OCI-LY7 (cell line): ENCODE measurements at regions not wholly inside any gene's neighbourhood (a gene's known extent, or its start where the extent isn't known, plus 50 kb on each side); places are given as distances from the start of the nearest gene placed in this dataset.
"Not testable (repeated sequence)": the region's sequence is repeated elsewhere in the genome, so short reads cannot be mapped to it uniquely, and the experiment has no call there.

ENCODE experiments used
- BruUV-seq: library from RNA; stranded (reverse); fragments of 400-500 nt; replicated peaks from 2 replicates; lab custom pipeline; 2021; lab: Mats Ljungman, UMichigan
- CTCF ChIA-PET: fragments of 300-600 bp; sonication (Branson Sonifier 250); formaldehyde crosslinking; loops from one replicate; lab custom pipeline; 2022; ENCODE audit warnings: antibody characterized with exemption; ENCODE audit not compliant: unreplicated experiment; lab: Charles Lee
- POLR2A ChIA-PET: fragments of 300-600 bp; sonication (Branson Sonifier 250); formaldehyde crosslinking; loops from one replicate; lab custom pipeline; 2022; ENCODE audit warnings: antibody characterized with exemption; lab: Charles Lee
- DNase-seq: peaks from one replicate; pipeline ENCODE4 v3.0.0-alpha.2; 2015; ENCODE audit warnings: low spot score
- H2AFZ ChIP-seq: fragments of 200-600 bp; sonication (generic), shearing (Covaris generic); 2 replicates; pipeline ENCODE4 v1.6.1; 2014; ENCODE audit warnings: mild to moderate bottlenecking, antibody characterized with exemption, low read length, moderate library complexity
- H3K27ac ChIP-seq: fragments of 200-600 bp; sonication (generic); 2 replicates; pipeline ENCODE4 v1.5.1; 2014; ENCODE audit warnings: mixed run types, low read depth, mild to moderate bottlenecking, moderate library complexity, low read length, inconsistent platforms; ENCODE audit not compliant: poor library complexity, severe bottlenecking
- H3K36me3 ChIP-seq: fragments of 200-600 bp; sonication (generic); 2 replicates; pipeline ENCODE4 v1.6.1; 2014; ENCODE audit warnings: mild to moderate bottlenecking, antibody characterized with exemption, low read length, moderate library complexity, mixed read lengths; ENCODE audit not compliant: insufficient read depth
- H3K4me1 ChIP-seq: fragments of 200-600 bp; sonication (generic); 2 replicates; pipeline ENCODE4 v1.5.1; 2014; ENCODE audit warnings: mild to moderate bottlenecking, low read length; ENCODE audit not compliant: insufficient read depth, poor library complexity, severe bottlenecking
- H3K4me2 ChIP-seq: fragments of 200-600 bp; sonication (generic); 2 replicates; pipeline ENCODE4 v1.6.1; 2014; ENCODE audit warnings: mild to moderate bottlenecking, low read length
- H3K4me3 ChIP-seq: fragments of 200-600 bp; sonication (generic); 2 replicates; pipeline ENCODE4 v1.5.1; 2014; ENCODE audit warnings: mild to moderate bottlenecking, low read depth, low read length; ENCODE audit not compliant: poor library complexity, severe bottlenecking
- H3K79me2 ChIP-seq: fragments of 200-600 bp; sonication (generic); 2 replicates; pipeline ENCODE4 v1.6.1; 2016; ENCODE audit warnings: low read depth, mild to moderate bottlenecking, low read length, moderate library complexity, mixed read lengths; ENCODE audit not compliant: insufficient read depth
- H3K9me2 ChIP-seq: fragments of 200-600 bp; sonication (generic); 2 replicates; pipeline ENCODE4 v1.6.1; 2016; ENCODE audit warnings: mild to moderate bottlenecking, low read length, mixed read lengths; ENCODE audit not compliant: insufficient read depth
- H3K9me3 ChIP-seq: fragments of 200-600 bp; sonication (generic); 2 replicates; pipeline ENCODE4 v1.6.1; 2014; ENCODE audit warnings: mild to moderate bottlenecking, mixed run types, low read length, mixed read lengths
- H4K20me1 ChIP-seq: fragments of 200-600 bp; sonication (generic); 2 replicates; pipeline ENCODE4 v1.6.1; 2014; ENCODE audit warnings: mild to moderate bottlenecking, antibody characterized with exemption, low read length, moderate library complexity, mixed read lengths; ENCODE audit not compliant: insufficient read depth
- CTCF ChIP-seq: fragments of 200-600 bp; sonication (generic); conservative IDR thresholded peaks from 2 replicates; pipeline ENCODE4 v1.5.1; 2014; ENCODE audit warnings: mild to moderate bottlenecking, antibody characterized with exemption, low read length, moderate library complexity, mixed read lengths
- EZH2phosphoT487 ChIP-seq: fragments of 200-600 bp; sonication (generic); IDR thresholded peaks from 2 replicates; pipeline ENCODE4 v1.6.1; 2018; ENCODE audit warnings: low read depth, borderline replicate concordance, mild to moderate bottlenecking, mixed run types, antibody characterized with exemption, low read length, moderate library complexity, mixed read lengths
- intact Hi-C: fragments of 100-400 bp; cut with micrococcal nuclease; formaldehyde crosslinking; loops from one replicate; pipeline ENCODE4 v1.10.0; 2022; ENCODE audit not compliant: unreplicated experiment

- TF ChIP-seq EZH2phosphoT487 (no peak), CTCF (no peak)
- ChIA-PET POLR2A (no interaction called here), CTCF (no interaction called here)
Measured at GRCh38 chr18:30781601-30782000, 260.9 kb downstream of the DSC3 start.

GRCh38 chr18:30775629-30776028 is 266.9 kb downstream of the DSC3 start:
- CTCF ChIA-PET, result no interaction called here
- no TSS peak for BruUV-seq

More at GRCh38 chr18:30781601-30782000, 260.9 kb downstream of the DSC3 start:
- Histone ChIP-seq H3K27ac (no peak overlapping the region), H3K9me3 (no peaks in the 10 kb centered on the region), H3K4me2 (no peak overlapping the region), H3K4me3 (no peak overlapping the region), H3K4me1 (no peaks in the 10 kb centered on the region), H2AFZ (no peak overlapping the region), H4K20me1 (no peaks in the 10 kb centered on the region), H3K9me2 (no peaks in the 10 kb centered on the region), H3K36me3 (no peaks in the 10 kb centered on the region), H3K79me2 (no peaks in the 10 kb centered on the region)
- BruUV-seq, result no TSS peak
- no peak for DNase-seq
- intact Hi-C loops, result no loop called here

GRCh38 chr18:30772170-30772569 is 270.4 kb downstream of the DSC3 start:
- H3K4me1 ChIP-seq, DNase-seq, H3K4me2 ChIP-seq, intact Hi-C loops, POLR2A ChIA-PET, H3K4me3 ChIP-seq, H3K9me2 ChIP-seq, BruUV-seq, CTCF ChIA-PET, H4K20me1 ChIP-seq, H2AFZ ChIP-seq, H3K79me2 ChIP-seq, H3K9me3 ChIP-seq, H3K27ac ChIP-seq, H3K36me3 ChIP-seq: not testable (repeated sequence)

More at GRCh38 chr18:30775629-30776028, 266.9 kb downstream of the DSC3 start:
- intact Hi-C loops, result no loop called here
- no peaks in the 10 kb centered on the region for H3K9me3 ChIP-seq
- no peaks in the 10 kb centered on the region for H3K4me1 ChIP-seq
- H3K4me2 ChIP-seq, result no peak overlapping the region
- H3K79me2 ChIP-seq, result no peaks in the 10 kb centered on the region
- no peak overlapping the region for H3K4me3 ChIP-seq
- TF ChIP-seq EZH2phosphoT487 (no peak), CTCF (no peak)
- H3K27ac ChIP-seq, result no peak overlapping the region
- no peaks in the 10 kb centered on the region for H4K20me1 ChIP-seq
- POLR2A ChIA-PET, result no interaction called here
- H3K9me2 ChIP-seq, result no peaks in the 10 kb centered on the region
- no peak for DNase-seq
- H3K36me3 ChIP-seq, result no peaks in the 10 kb centered on the region
- H2AFZ ChIP-seq, result no peak overlapping the region
